OCI-LY3 (cell line): ENCODE measurements at regions not wholly inside any gene's neighbourhood (a gene's known extent, or its start where the extent isn't known, plus 50 kb on each side); places are given as distances from the start of the nearest gene placed in this dataset.

Experiments used
- H2AFZ ChIP-seq: fragments of 200-600, 300-600 bp; shearing (Covaris generic); 2 replicates; pipeline ENCODE4 v1.6.0; 2014; ENCODE audit warnings: antibody characterized with exemption, low read depth, low read length
- H3K27ac ChIP-seq: fragments of 200-600, 300-600 bp; sonication (generic); 2 replicates; pipeline ENCODE4 v1.5.1; 2014; ENCODE audit warnings: mild to moderate bottlenecking, low read length, moderate library complexity, mixed read lengths
- H3K27me3 ChIP-seq: fragments of 200-600, 300-600 bp; sonication (generic); 2 replicates; pipeline ENCODE4 v1.6.1; 2014; ENCODE audit warnings: low read depth, low read length, mixed read lengths
- H3K36me3 ChIP-seq: fragments of 200-600, 300-600 bp; sonication (generic); replicated peaks from 2 replicates; pipeline ENCODE3; 2014; ENCODE audit warnings: low read depth, low read length, mixed read lengths
- H3K4me1 ChIP-seq: fragments of 300-600, 200-600 bp; sonication (generic); 2 replicates; pipeline ENCODE4 v1.6.1; 2014; ENCODE audit warnings: low read length, mixed read lengths
- H3K4me2 ChIP-seq: fragments of 200-600, 300-600 bp; sonication (generic); 2 replicates; pipeline ENCODE4 v1.6.1; 2014; ENCODE audit warnings: low read length, mixed read lengths
- H3K4me3 ChIP-seq: fragments of 300-600, 200-600 bp; sonication (generic); 2 replicates; pipeline ENCODE4 v1.5.1; 2014; ENCODE audit warnings: antibody characterized with exemption, mild to moderate bottlenecking, low read length, moderate library complexity
- H3K79me2 ChIP-seq: fragments of 300-600, 200-600 bp; shearing (Covaris generic); 2 replicates; pipeline ENCODE4 v1.6.1; 2014; ENCODE audit warnings: mild to moderate bottlenecking, low read length, mixed read lengths
- H3K9ac ChIP-seq: fragments of 300-600, 200-600 bp; shearing (Covaris generic); 2 replicates; pipeline ENCODE4 v1.6.0; 2014; ENCODE audit warnings: mild to moderate bottlenecking, low read length, moderate library complexity
- H3K9me3 ChIP-seq: fragments of 200-600, 300-600 bp; shearing (Covaris generic); 2 replicates; pipeline ENCODE4 v1.6.1; 2014; ENCODE audit warnings: low read length, mixed read lengths; ENCODE audit not compliant: insufficient read depth
- H4K20me1 ChIP-seq: fragments of 200-600, 300-600 bp; sonication (generic); 2 replicates; pipeline ENCODE4 v1.6.1; 2016; ENCODE audit warnings: low read length, mixed read lengths; ENCODE audit not compliant: insufficient read depth
- EZH2phosphoT487 ChIP-seq: fragments of 200-600 bp; shearing (Covaris generic); IDR thresholded peaks from 2 replicates; pipeline ENCODE4 v1.6.1; 2018; ENCODE audit warnings: antibody characterized with exemption, mixed run types, low read depth
- TF ChIP-seq, protein P1 (sequence below): fragments of 200-600, 300-600 bp; sonication (generic); IDR thresholded peaks from 2 replicates; pipeline ENCODE4 v1.5.1; 2014; ENCODE audit warnings: antibody characterized with exemption, low read length, low read depth

DNA sequence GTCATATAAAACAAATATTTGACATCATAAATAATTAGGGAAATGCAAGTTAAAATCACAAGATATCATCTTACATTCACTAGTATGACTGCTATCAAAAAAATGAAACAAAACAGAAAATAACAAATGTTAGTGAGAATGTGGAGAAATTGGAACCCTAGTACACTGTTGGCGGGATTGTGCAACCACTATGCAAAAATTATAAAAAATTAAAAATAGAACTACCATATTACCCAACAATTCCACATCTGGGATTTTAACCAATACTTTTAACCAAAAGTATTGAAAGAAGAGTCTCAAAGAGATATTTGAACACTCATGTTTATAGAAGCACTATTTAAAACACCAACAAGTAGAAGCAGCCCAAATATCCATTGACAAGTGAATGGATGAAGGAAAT, 797.2 kb upstream of the ADAMTS5 start:
- Histone ChIP-seq H3K27me3 (no peaks in the 10 kb centered on the region), H3K79me2 (no peaks in the 10 kb centered on the region)

GRCh38 chr21:27761623-27762022, 794.7 kb upstream of the ADAMTS5 start:
- Histone ChIP-seq H3K27ac (no peak overlapping the region), H3K9ac (no peak overlapping the region), H2AFZ (no peak overlapping the region), H3K9me3 (no peaks in the 10 kb centered on the region), H3K36me3 (no peaks in the 10 kb centered on the region), H3K79me2 (no peaks in the 10 kb centered on the region), H3K27me3 (no peaks in the 10 kb centered on the region), H3K4me1 (no peaks in the 10 kb centered on the region), H3K4me3 (no peak overlapping the region), H3K4me2 (no peak overlapping the region), H4K20me1 (no peaks in the 10 kb centered on the region)
- TF ChIP-seq, protein P1, sequence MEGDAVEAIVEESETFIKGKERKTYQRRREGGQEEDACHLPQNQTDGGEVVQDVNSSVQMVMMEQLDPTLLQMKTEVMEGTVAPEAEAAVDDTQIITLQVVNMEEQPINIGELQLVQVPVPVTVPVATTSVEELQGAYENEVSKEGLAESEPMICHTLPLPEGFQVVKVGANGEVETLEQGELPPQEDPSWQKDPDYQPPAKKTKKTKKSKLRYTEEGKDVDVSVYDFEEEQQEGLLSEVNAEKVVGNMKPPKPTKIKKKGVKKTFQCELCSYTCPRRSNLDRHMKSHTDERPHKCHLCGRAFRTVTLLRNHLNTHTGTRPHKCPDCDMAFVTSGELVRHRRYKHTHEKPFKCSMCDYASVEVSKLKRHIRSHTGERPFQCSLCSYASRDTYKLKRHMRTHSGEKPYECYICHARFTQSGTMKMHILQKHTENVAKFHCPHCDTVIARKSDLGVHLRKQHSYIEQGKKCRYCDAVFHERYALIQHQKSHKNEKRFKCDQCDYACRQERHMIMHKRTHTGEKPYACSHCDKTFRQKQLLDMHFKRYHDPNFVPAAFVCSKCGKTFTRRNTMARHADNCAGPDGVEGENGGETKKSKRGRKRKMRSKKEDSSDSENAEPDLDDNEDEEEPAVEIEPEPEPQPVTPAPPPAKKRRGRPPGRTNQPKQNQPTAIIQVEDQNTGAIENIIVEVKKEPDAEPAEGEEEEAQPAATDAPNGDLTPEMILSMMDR: no peak

More for the DNA sequence above, 797.2 kb upstream of the ADAMTS5 start:
- H3K9me3 ChIP-seq: no peaks in the 10 kb centered on the region
- H2AFZ ChIP-seq: no peak overlapping the region
- no peaks in the 10 kb centered on the region for H3K4me1 ChIP-seq
- H3K4me3 ChIP-seq: no peak overlapping the region
- H3K4me2 ChIP-seq: no peak overlapping the region
- TF ChIP-seq EZH2phosphoT487: no peak
- TF ChIP-seq, protein P1: no peak
- H3K27ac ChIP-seq: no peak overlapping the region
- H3K9ac ChIP-seq: no peak overlapping the region
- H4K20me1 ChIP-seq: no peaks in the 10 kb centered on the region
- no peaks in the 10 kb centered on the region for H3K36me3 ChIP-seq

DNA sequence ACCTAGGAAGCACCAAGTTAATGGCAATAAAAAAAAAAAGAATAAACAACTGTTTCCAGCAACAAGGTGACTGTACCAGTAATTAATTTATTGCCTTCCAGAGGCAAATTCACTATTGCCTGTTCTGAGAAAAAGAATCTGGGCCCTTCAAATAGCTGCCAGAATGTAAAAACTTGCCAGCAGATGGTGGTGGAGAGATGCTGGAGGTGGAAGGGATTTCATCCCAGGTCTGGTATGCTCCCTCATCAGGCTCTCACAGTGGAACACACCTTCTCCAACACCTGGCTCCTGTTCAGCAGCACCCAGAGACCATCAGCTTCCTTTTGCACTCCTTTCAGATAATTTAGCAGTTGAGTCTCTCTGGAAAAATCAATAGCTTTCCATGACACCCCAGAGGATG, 792.9 kb upstream of the ADAMTS5 start:
- Histone ChIP-seq H3K9me3 (no peaks in the 10 kb centered on the region), H3K27me3 (no peaks in the 10 kb centered on the region), H3K4me2 (no peak overlapping the region), H2AFZ (no peak overlapping the region), H3K9ac (no peak overlapping the region), H3K4me3 (no peak overlapping the region), H3K4me1 (no peaks in the 10 kb centered on the region), H3K79me2 (no peaks in the 10 kb centered on the region), H4K20me1 (no peaks in the 10 kb centered on the region), H3K27ac (no peak overlapping the region), H3K36me3 (no peaks in the 10 kb centered on the region)
- TF ChIP-seq, protein P1: no peak
- TF ChIP-seq EZH2phosphoT487: no peak

DNA sequence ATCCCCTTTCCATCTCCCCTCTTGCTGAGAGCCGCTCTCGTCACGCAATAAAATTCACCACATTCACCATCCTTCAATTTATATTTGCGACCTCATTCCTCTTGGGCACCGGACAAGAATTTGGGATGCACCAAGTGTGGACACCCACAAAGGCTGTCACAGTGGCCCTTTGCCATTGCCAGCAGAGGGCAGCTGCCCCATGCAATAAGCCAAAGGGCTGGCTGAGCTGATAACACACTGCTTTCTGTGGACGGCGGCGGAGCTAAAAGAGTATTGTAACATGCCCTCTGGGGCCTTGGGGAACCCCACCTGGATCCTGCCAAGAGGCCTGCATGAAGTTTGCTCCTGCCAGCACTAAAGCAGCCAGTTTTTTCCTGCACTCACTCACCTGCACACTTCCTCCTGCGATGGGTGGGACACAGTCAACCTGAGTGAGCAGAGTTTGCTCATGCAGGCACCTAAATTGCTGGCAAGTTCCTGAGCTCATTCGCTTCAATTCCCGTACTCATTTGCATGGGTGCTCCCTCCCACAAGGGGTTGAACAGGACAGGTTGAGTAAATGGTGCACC, 792.3 kb upstream of the ADAMTS5 start:
- Histone ChIP-seq H3K9me3 (no peaks in the 10 kb centered on the region), H3K36me3 (no peaks in the 10 kb centered on the region)

More for the DNA sequence above, 792.3 kb upstream of the ADAMTS5 start:
- H3K79me2 ChIP-seq: no peaks in the 10 kb centered on the region
- H3K4me1 ChIP-seq: no peaks in the 10 kb centered on the region
- 0 out of 2 replicates have a peak overlapping the region, but pooled peaks have one; percentile 22 for H3K4me2 ChIP-seq
- H3K4me3 ChIP-seq: no peak overlapping the region
- H3K9ac ChIP-seq: no peak overlapping the region
- no peak overlapping the region for H2AFZ ChIP-seq
- H3K27ac ChIP-seq: no peak overlapping the region
- H3K27me3 ChIP-seq: no peaks in the 10 kb centered on the region
- no peaks in the 10 kb centered on the region for H4K20me1 ChIP-seq
- TF ChIP-seq EZH2phosphoT487: no peak
- TF ChIP-seq, protein P1: peak; percentile 55
